ENCODE measurements at regions not wholly inside any gene's neighbourhood (a gene's known extent, or its start where the extent isn't known, plus 50 kb on each side); places are given as distances from the start of the nearest gene placed in this dataset.

- no peak for TF ChIP-seq CTCF (IDR thresholded peaks at IDR 0.05 in 4 of 5, conservative IDR thresholded peaks at IDR 0.05 in 1 of 5)
- no peak for TF ChIP-seq POLR2A (IDR thresholded peaks at IDR 0.05)
Measured at GRCh38 chr12:30567082-30567481, 128.6 kb downstream of the IPO8 start.
